CD4-positive, alpha-beta T cell treated with Interleukin-1 beta for 1 hour (primary cell): ENCODE measurements at regions not wholly inside any gene's neighbourhood (a gene's known extent, or its start where the extent isn't known, plus 50 kb on each side); places are given as distances from the start of the nearest gene placed in this dataset.

Experiments used
- DNase-seq, 2 donors: peaks; one replicate each; pipeline ENCODE4 v3.0.0-alpha.2; 2020 to 2022

- DNase-seq = no peak
These were observed 704.1 kb downstream of the OLFM4 start for GRCh38 chr13:53732664-53733063.

- DNase-seq = no peak
These were observed 715.3 kb downstream of the OLFM4 start for GRCh38 chr13:53743906-53744305.

GRCh38 chr13:53747825-53748224, 719.2 kb downstream of the OLFM4 start:
- no peak for DNase-seq

GRCh38 chr13:53749306-53749705, 720.7 kb downstream of the OLFM4 start:
- no peak for DNase-seq

GRCh38 chr13:53759016-53759415, 730.4 kb downstream of the OLFM4 start:
- DNase-seq = no peak

GRCh38 chr13:53775807-53776206, 747.2 kb downstream of the OLFM4 start:
- DNase-seq = no peak

- no peak for DNase-seq
These were observed 750.3 kb downstream of the OLFM4 start for GRCh38 chr13:53778937-53779336.

GRCh38 chr13:53781941-53782340, 753.3 kb downstream of the OLFM4 start:
- no peak for DNase-seq

- DNase-seq = no peak
These were observed 753.9 kb downstream of the OLFM4 start for GRCh38 chr13:53782488-53782961.

- no peak for DNase-seq
These were observed 754.9 kb downstream of the OLFM4 start for GRCh38 chr13:53783471-53783870.

- DNase-seq = no peak
These were observed 759.7 kb downstream of the OLFM4 start for GRCh38 chr13:53788286-53788685.

GRCh38 chr13:53800011-53800410, 771.4 kb downstream of the OLFM4 start:
- no peak for DNase-seq

GRCh38 chr13:53807251-53807834, 778.7 kb downstream of the OLFM4 start:
- DNase-seq = no peak

GRCh38 chr13:53821632-53822031, 793.0 kb downstream of the OLFM4 start:
- no peak for DNase-seq

GRCh38 chr13:53822136-53822535, 793.5 kb downstream of the OLFM4 start:
- DNase-seq = no peak

- DNase-seq = no peak
These were observed 810.8 kb downstream of the OLFM4 start for GRCh38 chr13:53839461-53839860.

GRCh38 chr13:53844473-53845146, 816.0 kb downstream of the OLFM4 start:
- no peak for DNase-seq

GRCh38 chr13:53847502-53847901, 818.9 kb downstream of the OLFM4 start:
- no peak for DNase-seq

- DNase-seq = no peak
These were observed 819.9 kb downstream of the OLFM4 start for GRCh38 chr13:53848366-53848961.

GRCh38 chr13:53854321-53854720, 825.7 kb downstream of the OLFM4 start:
- DNase-seq = no peak

- no peak for DNase-seq
These were observed 828.1 kb downstream of the OLFM4 start for GRCh38 chr13:53856573-53857195.

- no peak for DNase-seq
These were observed 834.9 kb downstream of the OLFM4 start for GRCh38 chr13:53863520-53863919.

- DNase-seq = no peak
These were observed 844.9 kb downstream of the OLFM4 start for GRCh38 chr13:53873558-53873957.

- DNase-seq = no peak
These were observed 850.2 kb downstream of the OLFM4 start for GRCh38 chr13:53878861-53879260.
